HL-60 (cell line): ENCODE measurements at regions not wholly inside any gene's neighbourhood (a gene's known extent, or its start where the extent isn't known, plus 50 kb on each side); places are given as distances from the start of the nearest gene placed in this dataset.

Experiments used
- DNase-seq, 2 experiments: peaks; one replicate each; pipeline ENCODE4 v3.0.0-alpha.2; 2010 to 2020; ENCODE audit warnings: low read depth in 1 of 2, low spot score in 1 of 2
- H3K27ac ChIP-seq: fragments of 250-450 bp; sonication (Bioruptor Pico); replicated peaks from 2 replicates; pipeline ENCODE4 v1.5.1; 2020; ENCODE audit warnings: mild to moderate bottlenecking, moderate library complexity
- H3K27me3 ChIP-seq: fragments of 250-450 bp; sonication (Bioruptor Pico); 2 replicates; pipeline ENCODE4 v1.5.1; 2021; ENCODE audit warnings: mild to moderate bottlenecking, moderate library complexity; ENCODE audit not compliant: insufficient read depth, poor library complexity, severe bottlenecking
- H3K4me3 ChIP-seq: replicated peaks from 2 replicates; pipeline ENCODE4 v1.5.1; 2011; ENCODE audit warnings: mild to moderate bottlenecking, control low read depth, low read length; ENCODE audit not compliant: insufficient read depth
- CTCF ChIP-seq: IDR thresholded peaks from one replicate; pipeline ENCODE4 v1.5.1; 2011; ENCODE audit warnings: low read length, control low read depth, inconsistent platforms; ENCODE audit not compliant: insufficient read depth
- GABPA ChIP-seq: IDR thresholded peaks from 2 replicates; pipeline ENCODE4 v1.6.1; 2012; ENCODE audit warnings: low read depth
- POLR2AphosphoS5 ChIP-seq: IDR thresholded peaks from 2 replicates; pipeline ENCODE4 v1.6.1; 2012; ENCODE audit warnings: low read depth
- REST ChIP-seq: IDR thresholded peaks from 2 replicates; pipeline ENCODE4 v1.6.1; 2012; ENCODE audit warnings: low read depth; ENCODE audit not compliant: insufficient replicate concordance
- SPI1 ChIP-seq: IDR thresholded peaks from 2 replicates; pipeline ENCODE4 v1.6.1; 2012; ENCODE audit warnings: low read depth, mild to moderate bottlenecking, borderline replicate concordance

- Histone ChIP-seq H3K4me3 (no peak overlapping the region), H3K27ac (no peak overlapping the region), H3K27me3 (no peaks in the 10 kb centered on the region)
- TF ChIP-seq GABPA (no peak), POLR2AphosphoS5 (no peak)
- no peak for DNase-seq
These were observed 103.0 kb downstream of the SUCNR1 start for GRCh38 chr3:151976211-151977050.

- Histone ChIP-seq H3K27me3 (no peaks in the 10 kb centered on the region), H3K27ac (no peak overlapping the region), H3K4me3 (no peak overlapping the region)
- no peak for TF ChIP-seq POLR2AphosphoS5
- TF ChIP-seq SPI1 = peak; percentile 10; the same call in 1 of the 2 replicates
- DNase-seq = no peak
These were observed 106.5 kb downstream of the SUCNR1 start for GRCh38 chr3:151979906-151980305.

- DNase-seq = no peak
- no peak overlapping the region for H3K27ac ChIP-seq
- TF ChIP-seq GABPA = no peak
- no peak for TF ChIP-seq REST
- no peak for TF ChIP-seq POLR2AphosphoS5
- TF ChIP-seq CTCF = no peak
- TF ChIP-seq SPI1 = no peak
- no peak overlapping the region for H3K4me3 ChIP-seq
- no peaks in the 10 kb centered on the region for H3K27me3 ChIP-seq
These were observed 110.1 kb downstream of the SUCNR1 start for GRCh38 chr3:151983538-151983937.

- TF ChIP-seq SPI1 = peak; percentile 51; the same call in 1 of the 2 replicates
- TF ChIP-seq POLR2AphosphoS5 = no peak
- no peak for TF ChIP-seq REST
- TF ChIP-seq CTCF = no peak
- TF ChIP-seq GABPA = no peak
These were observed 112.5 kb downstream of the SUCNR1 start for GRCh38 chr3:151985787-151986430.

More at GRCh38 chr3:151985787-151986430, 112.5 kb downstream of the SUCNR1 start:
- H3K27me3 ChIP-seq = no peaks in the 10 kb centered on the region
- H3K4me3 ChIP-seq = no peak overlapping the region
- DNase-seq = no peak
- no peak overlapping the region for H3K27ac ChIP-seq
